Thyroid gland (tissue), 4 donors: ENCODE measurements at regions not wholly inside any gene's neighbourhood (a gene's known extent, or its start where the extent isn't known, plus 50 kb on each side); places are given as distances from the start of the nearest gene placed in this dataset.

Experiments used
- CTCF ChIP-seq, 6 experiments: fragments of 200-600 bp in 3 of 6; fragments of 450-650 bp in 3 of 6; sonication (generic) in 3 of 6; IDR thresholded peaks; one replicate each; pipeline ENCODE4 v1.5.1; 2016 to 2019; ENCODE audit warnings: antibody characterized with exemption in 6 of 6, mild to moderate bottlenecking in 2 of 6, inconsistent platforms in 1 of 6, moderate library complexity in 1 of 6
- POLR2A ChIP-seq, 2 donors: fragments of 450-650 bp; IDR thresholded peaks; one replicate each; pipeline ENCODE4 v1.6.1; 2017; ENCODE audit warnings: antibody characterized with exemption in 2 of 2, mild to moderate bottlenecking in 2 of 2, moderate library complexity in 1 of 2

GRCh38 chr5:40355181-40355580, 324.5 kb upstream of the PTGER4 start:
- TF ChIP-seq CTCF (IDR thresholded peaks at IDR 0.05): no peak
- no peak for TF ChIP-seq POLR2A (IDR thresholded peaks at IDR 0.05)
